G401 (cell line): ENCODE measurements at regions not wholly inside any gene's neighbourhood (a gene's known extent, or its start where the extent isn't known, plus 50 kb on each side); places are given as distances from the start of the nearest gene placed in this dataset.
"Not testable (repeated sequence)": the region's sequence is repeated elsewhere in the genome, so short reads cannot be mapped to it uniquely, and the experiment has no call there.

ENCODE experiments used
- DNase-seq: peaks from one replicate; pipeline ENCODE4 v3.0.0-alpha.2; 2015; ENCODE audit warnings: low spot score
- in situ Hi-C: cut with HindIII; loops from 2 replicates; pipeline ENCODE4 v1.10.0; 2016; ENCODE audit warnings: low sequenced_read_pairs, mixed read lengths

- no peak for DNase-seq
- in situ Hi-C loops, result no loop called here
Measured at GRCh38 chr6:169380493-169380892, 126.8 kb upstream of the THBS2 start.

GRCh38 chr6:169379495-169380070 lies 125.9 kb upstream of the THBS2 start:
- DNase-seq, result no peak
- in situ Hi-C loops, result no loop called here

GRCh38 chr6:169378620-169379381 lies 125.2 kb upstream of the THBS2 start:
- no peak for DNase-seq

GRCh38 chr6:169376458-169376857 lies 122.8 kb upstream of the THBS2 start:
- in situ Hi-C loops, result no loop called here
- DNase-seq, result no peak

More at GRCh38 chr6:169378620-169379381, 125.2 kb upstream of the THBS2 start:
- in situ Hi-C loops, result no loop called here

- DNase-seq, result no peak
- in situ Hi-C loops, result no loop called here
Measured at GRCh38 chr6:169372589-169372988, 118.9 kb upstream of the THBS2 start.

- in situ Hi-C loops, result no loop called here
- DNase-seq, result peak; percentile 8
Measured at GRCh38 chr6:169371344-169372127, 117.9 kb upstream of the THBS2 start.

GRCh38 chr6:169370666-169371343 lies 117.2 kb upstream of the THBS2 start:
- DNase-seq, result no peak
- in situ Hi-C loops, result no loop called here

GRCh38 chr6:169370054-169370453 lies 116.4 kb upstream of the THBS2 start:
- in situ Hi-C loops, result no loop called here
- DNase-seq, result no peak

GRCh38 chr6:169368200-169368599 lies 114.6 kb upstream of the THBS2 start:
- no peak for DNase-seq
- in situ Hi-C loops, result no loop called here

GRCh38 chr6:169367507-169367906 lies 113.9 kb upstream of the THBS2 start:
- in situ Hi-C loops, result no loop called here
- no peak for DNase-seq

GRCh38 chr6:169366258-169366901 lies 112.7 kb upstream of the THBS2 start:
- no peak for DNase-seq
- in situ Hi-C loops, result no loop called here

- no peak for DNase-seq
- in situ Hi-C loops, result no loop called here
Measured at GRCh38 chr6:169365567-169366257, 112.1 kb upstream of the THBS2 start.

GRCh38 chr6:169363590-169363989 lies 109.9 kb upstream of the THBS2 start:
- DNase-seq, result no peak
- in situ Hi-C loops, result no loop called here

GRCh38 chr6:169362501-169363121 lies 109.0 kb upstream of the THBS2 start:
- in situ Hi-C loops, result no loop called here
- DNase-seq, result no peak

GRCh38 chr6:169355001-169355400 lies 101.4 kb upstream of the THBS2 start:
- DNase-seq, in situ Hi-C loops: not testable (repeated sequence)

- in situ Hi-C loops, result no loop called here
Measured at GRCh38 chr6:169345146-169345545, 91.5 kb upstream of the THBS2 start.

GRCh38 chr6:169344750-169345065 lies 91.1 kb upstream of the THBS2 start:
- in situ Hi-C loops, result no loop called here
- no peak for DNase-seq

More at GRCh38 chr6:169345146-169345545, 91.5 kb upstream of the THBS2 start:
- no peak for DNase-seq
